Tibial artery (tissue), 4 donors: ENCODE measurements at regions not wholly inside any gene's neighbourhood (a gene's known extent, or its start where the extent isn't known, plus 50 kb on each side); places are given as distances from the start of the nearest gene placed in this dataset.

Source experiments
- DNase-seq, 2 donors: peaks; one replicate each; pipeline ENCODE4 v3.0.0-alpha.2; 2019
- H3K27ac ChIP-seq, 2 donors: fragments of 200-600 bp; sonication (generic) in 1 of 2; 1 replicate in 1 of 2; 2 replicates in 1 of 2; pipeline ENCODE4 v1.5.1; 2018 to 2019; ENCODE audit warnings: mild to moderate bottlenecking in 1 of 2
- H3K27me3 ChIP-seq, 2 donors: fragments of 200-600 bp; sonication (generic) in 1 of 2; one replicate each; pipeline versions ENCODE4 v1.5.1 to v1.6.0; 2016 to 2019
- H3K36me3 ChIP-seq, 3 donors: fragments of 200-600 bp; sonication (generic) in 2 of 3; one replicate each; pipeline ENCODE4 v1.5.1; 2016 to 2019; ENCODE audit warnings: mild to moderate bottlenecking in 2 of 3
- H3K4me1 ChIP-seq, 4 donors: fragments of 200-600 bp; sonication (generic) in 2 of 4; 1 replicate in 3 of 4; 2 replicates in 1 of 4; pipeline ENCODE4 v1.5.1; 2016 to 2019
- H3K4me3 ChIP-seq, 2 donors: fragments of 200-600 bp; sonication (generic) in 1 of 2; 1 replicate in 1 of 2; 2 replicates in 1 of 2; pipeline ENCODE4 v1.5.1; 2018 to 2019; ENCODE audit warnings: mild to moderate bottlenecking in 2 of 2
- H3K9me3 ChIP-seq, 3 donors: fragments of 200-600 bp; sonication (generic) in 1 of 3; one replicate each; pipeline ENCODE4 v1.5.1; 2016 to 2019
- intact Hi-C: fragments of 100-400 bp; cut with DNase I; formaldehyde crosslinking; loops from one replicate; pipeline ENCODE4 v1.15.0; 2023; ENCODE audit warnings: low total_unique reads
- TF ChIP-seq, protein P1 (sequence below), 2 experiments: fragments of 200-600 bp in 1 of 2; fragments of 450-650 bp in 1 of 2; IDR thresholded peaks; one replicate each; pipeline ENCODE4 v1.5.1; 2017 to 2019; ENCODE audit warnings: antibody characterized with exemption in 2 of 2, mild to moderate bottlenecking in 1 of 2, moderate library complexity in 1 of 2

DNA sequence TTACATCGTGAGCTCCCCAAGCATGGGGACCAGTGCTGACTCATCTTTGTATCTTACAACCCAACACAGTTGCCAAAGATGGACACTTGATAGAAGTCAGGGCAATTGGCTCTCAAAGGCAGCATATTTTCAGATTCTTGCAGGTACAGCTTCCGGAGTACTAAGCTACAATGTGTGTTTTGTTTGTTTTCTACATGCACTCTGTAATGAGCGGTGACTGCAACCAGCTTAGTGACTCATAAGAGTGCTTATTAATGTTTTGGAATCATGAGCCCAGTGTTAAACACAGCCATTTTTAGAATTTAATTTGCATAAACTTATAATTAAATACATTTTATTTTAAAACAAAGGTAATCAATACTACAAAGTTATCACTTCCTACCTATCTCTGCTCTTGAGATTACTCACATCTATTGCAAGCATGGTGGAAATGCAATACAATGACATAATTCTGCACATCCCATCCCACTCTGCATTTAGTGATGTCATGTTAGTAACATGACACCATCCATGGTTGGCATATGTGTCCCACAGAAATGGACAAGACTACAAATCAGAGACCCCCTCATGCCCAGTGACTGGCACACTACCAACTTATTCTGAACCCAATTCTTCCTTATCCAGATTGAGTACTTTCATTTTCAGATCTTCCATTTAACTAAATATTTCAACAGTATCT lies 399.8 kb upstream of the ST6GAL2 start:
- Histone ChIP-seq H3K4me1 (no peaks in the 10 kb centered on the region), H3K27ac (no peak overlapping the region), H3K9me3 (no peaks in the 10 kb centered on the region), H3K36me3 (no peaks in the 10 kb centered on the region), H3K27me3 (no peaks in the 10 kb centered on the region), H3K4me3 (no peak overlapping the region)
- DNase-seq = no peak
- intact Hi-C loops = no loop called here
- TF ChIP-seq, protein P1, sequence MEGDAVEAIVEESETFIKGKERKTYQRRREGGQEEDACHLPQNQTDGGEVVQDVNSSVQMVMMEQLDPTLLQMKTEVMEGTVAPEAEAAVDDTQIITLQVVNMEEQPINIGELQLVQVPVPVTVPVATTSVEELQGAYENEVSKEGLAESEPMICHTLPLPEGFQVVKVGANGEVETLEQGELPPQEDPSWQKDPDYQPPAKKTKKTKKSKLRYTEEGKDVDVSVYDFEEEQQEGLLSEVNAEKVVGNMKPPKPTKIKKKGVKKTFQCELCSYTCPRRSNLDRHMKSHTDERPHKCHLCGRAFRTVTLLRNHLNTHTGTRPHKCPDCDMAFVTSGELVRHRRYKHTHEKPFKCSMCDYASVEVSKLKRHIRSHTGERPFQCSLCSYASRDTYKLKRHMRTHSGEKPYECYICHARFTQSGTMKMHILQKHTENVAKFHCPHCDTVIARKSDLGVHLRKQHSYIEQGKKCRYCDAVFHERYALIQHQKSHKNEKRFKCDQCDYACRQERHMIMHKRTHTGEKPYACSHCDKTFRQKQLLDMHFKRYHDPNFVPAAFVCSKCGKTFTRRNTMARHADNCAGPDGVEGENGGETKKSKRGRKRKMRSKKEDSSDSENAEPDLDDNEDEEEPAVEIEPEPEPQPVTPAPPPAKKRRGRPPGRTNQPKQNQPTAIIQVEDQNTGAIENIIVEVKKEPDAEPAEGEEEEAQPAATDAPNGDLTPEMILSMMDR (IDR thresholded peaks at IDR 0.05) = no peak

DNA sequence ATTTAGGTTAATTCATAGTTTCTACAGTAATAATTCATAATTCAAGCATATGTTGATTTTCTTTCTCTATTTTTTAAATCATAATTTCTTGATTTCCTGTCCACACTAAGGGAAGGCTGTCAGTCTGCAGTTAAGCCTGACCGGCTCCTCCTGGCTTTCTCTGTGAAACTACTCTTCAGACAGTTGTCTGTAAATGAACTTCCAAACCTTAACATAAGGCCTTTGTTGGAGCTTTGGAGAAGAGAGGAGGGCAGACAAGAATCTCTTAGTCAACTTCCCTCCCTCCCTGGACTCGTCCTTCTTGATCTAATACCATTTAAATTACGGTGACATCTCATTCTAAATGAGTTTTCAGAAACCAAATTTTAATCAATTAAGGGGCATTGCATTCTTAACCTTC lies 404.1 kb upstream of the ST6GAL2 start:
- intact Hi-C loops = no loop called here
- H3K36me3 ChIP-seq = no peaks in the 10 kb centered on the region
- TF ChIP-seq, protein P1 (IDR thresholded peaks at IDR 0.05) = no peak
- no peak overlapping the region for H3K27ac ChIP-seq
- no peaks in the 10 kb centered on the region for H3K27me3 ChIP-seq
- H3K4me1 ChIP-seq = no peaks in the 10 kb centered on the region
- H3K4me3 ChIP-seq = no peak overlapping the region
- no peak for DNase-seq
- no peaks in the 10 kb centered on the region for H3K9me3 ChIP-seq

DNA sequence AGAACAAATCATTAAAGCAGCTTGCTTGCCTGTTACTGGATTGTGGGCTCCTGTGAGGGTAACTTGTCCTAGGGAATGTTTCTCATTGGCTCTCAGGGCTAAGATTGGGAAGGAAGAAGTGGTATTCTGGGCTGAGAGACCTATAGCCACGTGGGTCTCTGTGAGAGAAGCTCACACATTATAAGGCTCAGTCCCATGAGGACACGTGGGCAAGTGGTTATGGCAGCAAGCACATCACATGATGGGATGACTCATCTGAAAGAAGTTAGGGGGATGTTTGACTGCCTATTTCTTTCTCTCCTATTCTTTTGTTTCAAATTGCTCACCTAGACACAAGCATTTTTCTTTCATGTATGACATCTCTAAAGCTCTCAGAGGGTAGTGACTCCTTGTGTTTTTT lies 418.0 kb upstream of the ST6GAL2 start:
- intact Hi-C loops = no loop called here
- Histone ChIP-seq H3K4me3 (no peak overlapping the region), H3K9me3 (no peaks in the 10 kb centered on the region), H3K36me3 (no peaks in the 10 kb centered on the region), H3K4me1 (peaks cover 0 to 34% (median 2%) of the 10 kb centered on the region in 4 donors), H3K27ac (no peak overlapping the region), H3K27me3 (no peaks in the 10 kb centered on the region)
- no peak for DNase-seq
- TF ChIP-seq, protein P1 (IDR thresholded peaks at IDR 0.05) = no peak

DNA sequence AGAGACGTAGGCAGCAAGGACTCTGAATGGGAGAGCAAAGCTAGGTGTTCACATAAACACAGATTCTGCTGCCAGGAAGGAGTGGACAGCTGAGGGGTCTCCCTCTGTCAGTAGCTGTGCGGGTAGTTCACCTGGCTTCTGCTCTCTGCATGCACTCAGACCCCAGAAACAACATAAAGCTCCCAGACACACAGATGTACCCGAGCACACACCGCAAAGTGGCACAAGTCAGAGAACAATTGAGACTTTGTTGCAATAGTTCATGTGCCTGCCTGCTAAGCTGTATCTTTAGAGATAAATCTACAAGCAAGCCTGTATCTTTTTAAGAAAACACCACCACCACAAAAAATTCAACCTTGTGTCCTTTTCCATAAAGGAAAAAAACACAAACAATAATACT lies 420.0 kb upstream of the ST6GAL2 start:
- Histone ChIP-seq H3K4me3 (no peak overlapping the region), H3K9me3 (no peaks in the 10 kb centered on the region), H3K4me1 (peaks cover 0 to 40% (median 2%) of the 10 kb centered on the region in 4 donors), H3K27ac (no peak overlapping the region), H3K36me3 (no peaks in the 10 kb centered on the region), H3K27me3 (no peaks in the 10 kb centered on the region)
- DNase-seq = no peak
- TF ChIP-seq, protein P1 (IDR thresholded peaks at IDR 0.05) = no peak
- intact Hi-C loops = no loop called here

DNA sequence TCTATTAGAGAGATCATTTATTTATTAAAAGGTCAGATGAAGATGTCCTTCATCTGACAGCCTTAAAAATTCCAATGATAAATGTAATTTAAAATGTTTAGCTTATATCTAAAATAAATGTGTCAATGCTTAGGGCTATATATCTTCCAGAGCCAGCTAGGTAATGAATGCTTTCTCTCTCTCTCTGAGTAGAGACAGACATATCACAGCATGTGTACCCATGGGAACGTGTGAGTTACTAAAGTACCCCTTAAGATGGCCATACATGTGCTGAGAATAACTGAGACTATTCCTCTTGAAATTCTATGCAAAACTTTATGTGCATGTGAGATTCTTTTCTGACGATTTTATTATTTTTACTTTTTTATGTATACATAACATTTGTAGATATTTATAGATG lies 420.9 kb upstream of the ST6GAL2 start:
- TF ChIP-seq, protein P1 (IDR thresholded peaks at IDR 0.05) = no peak
- no peak for DNase-seq
- Histone ChIP-seq H3K27me3 (no peaks in the 10 kb centered on the region), H3K36me3 (no peaks in the 10 kb centered on the region), H3K27ac (no peak overlapping the region), H3K4me3 (no peak overlapping the region), H3K4me1 (peaks cover 0 to 40% (median 2%) of the 10 kb centered on the region in 4 donors), H3K9me3 (no peaks in the 10 kb centered on the region)
- intact Hi-C loops = no loop called here

DNA sequence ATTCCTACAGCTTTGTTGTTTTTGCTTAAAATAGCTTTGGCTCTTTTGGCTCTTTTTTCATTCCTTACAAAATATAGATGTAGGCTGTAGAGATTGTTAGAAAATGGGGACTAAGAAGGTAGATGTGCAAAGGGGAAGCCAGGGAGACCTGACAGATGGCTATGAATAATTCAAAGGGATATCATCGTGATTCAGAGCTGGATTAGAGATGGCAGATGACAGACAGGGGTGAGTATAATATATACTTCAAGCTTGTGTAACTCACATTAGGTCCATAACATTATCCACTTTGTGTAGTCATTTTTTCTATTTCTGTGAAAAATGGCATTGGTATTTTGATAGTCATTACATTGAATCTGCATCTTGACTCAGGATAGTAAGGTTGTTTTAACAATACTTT lies 422.9 kb upstream of the ST6GAL2 start:
- no peak for DNase-seq
- Histone ChIP-seq H3K27ac (no peak overlapping the region), H3K4me1 (peaks cover 0 to 40% (median 2%) of the 10 kb centered on the region in 4 donors), H3K4me3 (no peak overlapping the region), H3K36me3 (no peaks in the 10 kb centered on the region), H3K9me3 (no peaks in the 10 kb centered on the region), H3K27me3 (no peaks in the 10 kb centered on the region)
- TF ChIP-seq, protein P1 (IDR thresholded peaks at IDR 0.05) = no peak
- intact Hi-C loops = no loop called here
